GM12878 (cell line): ENCODE measurements at regions not wholly inside any gene's neighbourhood (a gene's known extent, or its start where the extent isn't known, plus 50 kb on each side); places are given as distances from the start of the nearest gene placed in this dataset.
A peak's percentile ranks its signal among the peaks of the same experiment; 100 is the strongest.

ENCODE experiments used
- ATF3 ChIP-seq: IDR thresholded peaks from 2 replicates; pipeline ENCODE4 v1.6.1; 2011; ENCODE audit warnings: low read depth, mild to moderate bottlenecking, low read length, moderate library complexity, borderline replicate concordance; ENCODE audit errors: extremely low read depth
- BCL11A ChIP-seq: IDR thresholded peaks from 2 replicates; pipeline ENCODE4 v1.6.1; 2011; ENCODE audit warnings: low read depth, low read length
- CBX3 ChIP-seq: fragments of 200-600 bp; sonication (generic); IDR thresholded peaks from 2 replicates; pipeline ENCODE4 v1.6.1; 2016; ENCODE audit warnings: low read depth, borderline replicate concordance
- CBX5 ChIP-seq: sonication (generic); IDR thresholded peaks from 2 replicates; pipeline ENCODE4 v1.6.1; 2016; ENCODE audit warnings: low read depth, moderate library complexity, mild to moderate bottlenecking, inconsistent platforms
- CEBPB ChIP-seq, 2 experiments: fragments of 150-350 bp in 1 of 2; IDR thresholded peaks; 2 replicates each; pipeline ENCODE4 v1.6.1; 2012 to 2014; ENCODE audit warnings: low read depth in 2 of 2, low read length in 2 of 2, borderline replicate concordance in 1 of 2, inconsistent platforms in 1 of 2
- CHD4 ChIP-seq: fragments of 200-600 bp; sonication (generic); IDR thresholded peaks from 2 replicates; pipeline ENCODE4 v1.6.1; 2016; ENCODE audit warnings: mild to moderate bottlenecking
- EED ChIP-seq: sonication (generic); IDR thresholded peaks from 2 replicates; pipeline ENCODE4 v1.6.1; 2016; ENCODE audit warnings: antibody characterized with exemption, low read depth
- EZH2 ChIP-seq: IDR thresholded peaks from 2 replicates; pipeline ENCODE4 v1.6.1; 2012; ENCODE audit warnings: low read depth, mild to moderate bottlenecking, control low read depth, inconsistent platforms, low read length, borderline replicate concordance; ENCODE audit not compliant: control insufficient read depth
- HCFC1 ChIP-seq: fragments of 150-350 bp; IDR thresholded peaks from 2 replicates; pipeline ENCODE4 v1.6.1; 2014; ENCODE audit warnings: low read length
- HDAC2 ChIP-seq: fragments of 200-600 bp; sonication (generic); IDR thresholded peaks from 2 replicates; pipeline ENCODE4 v1.6.1; 2017
- JUNB ChIP-seq: IDR thresholded peaks from 2 replicates; pipeline ENCODE4 v1.6.1; 2016; ENCODE audit warnings: antibody characterized with exemption, mild to moderate bottlenecking
- MTA3 ChIP-seq: IDR thresholded peaks from 2 replicates; pipeline ENCODE4 v1.6.1; 2012; ENCODE audit warnings: low read length, inconsistent platforms, borderline replicate concordance
- NFXL1 ChIP-seq: fragments of 450-650 bp; IDR thresholded peaks from 2 replicates; pipeline ENCODE4 v1.6.1; 2017; ENCODE audit warnings: antibody characterized with exemption, mild to moderate bottlenecking, borderline replicate concordance
- NR2F1 ChIP-seq: fragments of 450-650 bp; conservative IDR thresholded peaks from 2 replicates; pipeline ENCODE4 v1.6.1; 2017; ENCODE audit warnings: mild to moderate bottlenecking
- PAX5 ChIP-seq: IDR thresholded peaks from 2 replicates; pipeline ENCODE4 v1.6.1; 2011; ENCODE audit warnings: low read depth, low read length, borderline replicate concordance
- PAX8 ChIP-seq: fragments of 450-650 bp; IDR thresholded peaks from 2 replicates; pipeline ENCODE4 v1.6.1; 2017; ENCODE audit warnings: mild to moderate bottlenecking, moderate library complexity
- POLR2A ChIP-seq: IDR thresholded peaks from 2 replicates; pipeline ENCODE4 v1.6.1; 2011; ENCODE audit warnings: low read depth, mild to moderate bottlenecking, low read length
- PRDM15 ChIP-seq: fragments of 450-650 bp; formaldehyde crosslinking; IDR thresholded peaks from 2 replicates; pipeline ENCODE4 v1.4.0; 2020; ENCODE audit warnings: mild to moderate bottlenecking, moderate library complexity
- RUNX3 ChIP-seq: IDR thresholded peaks from 2 replicates; pipeline ENCODE4 v1.6.1; 2012; ENCODE audit warnings: low read length, inconsistent platforms
- STAT1 ChIP-seq: fragments of 450-650 bp; conservative IDR thresholded peaks from 2 replicates; pipeline ENCODE4 v1.6.1; 2014; ENCODE audit warnings: antibody characterized with exemption, mild to moderate bottlenecking
- TCF7 ChIP-seq: IDR thresholded peaks from 2 replicates; pipeline ENCODE4 v1.6.1; 2014; ENCODE audit warnings: antibody characterized with exemption, borderline replicate concordance
- ZBED1 ChIP-seq: IDR thresholded peaks from 2 replicates; pipeline ENCODE4 v1.6.1; 2016; ENCODE audit warnings: borderline replicate concordance
- TF ChIP-seq, protein P1 (sequence below): fragments of 450-650 bp; IDR thresholded peaks from 2 replicates; pipeline ENCODE4 v1.6.1; 2017; ENCODE audit warnings: mild to moderate bottlenecking
- TF ChIP-seq, protein P2 (sequence below): IDR thresholded peaks from 2 replicates; pipeline ENCODE4 v1.6.1; 2012; ENCODE audit warnings: low read length, inconsistent platforms

DNA sequence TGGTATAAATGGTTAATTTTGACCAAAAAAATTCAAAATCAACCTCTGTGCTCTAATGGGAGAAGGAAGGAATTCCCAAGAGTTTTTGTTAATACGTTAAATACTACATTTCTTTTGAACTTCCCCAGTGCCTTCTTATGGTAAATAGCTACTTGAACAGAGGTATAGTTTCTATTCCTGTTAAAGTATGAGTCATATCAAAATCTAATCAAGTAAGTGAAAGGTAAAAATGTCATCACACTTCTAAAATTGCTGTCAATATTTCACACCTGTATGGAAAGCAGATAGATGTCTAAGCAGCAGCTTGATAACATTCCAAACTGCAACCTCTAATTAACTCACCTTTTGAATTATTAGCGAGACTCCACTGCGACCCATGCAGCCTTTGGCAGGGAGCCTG is 214.1 kb upstream of the MEF2C start (continued):
- TF ChIP-seq, protein P1, sequence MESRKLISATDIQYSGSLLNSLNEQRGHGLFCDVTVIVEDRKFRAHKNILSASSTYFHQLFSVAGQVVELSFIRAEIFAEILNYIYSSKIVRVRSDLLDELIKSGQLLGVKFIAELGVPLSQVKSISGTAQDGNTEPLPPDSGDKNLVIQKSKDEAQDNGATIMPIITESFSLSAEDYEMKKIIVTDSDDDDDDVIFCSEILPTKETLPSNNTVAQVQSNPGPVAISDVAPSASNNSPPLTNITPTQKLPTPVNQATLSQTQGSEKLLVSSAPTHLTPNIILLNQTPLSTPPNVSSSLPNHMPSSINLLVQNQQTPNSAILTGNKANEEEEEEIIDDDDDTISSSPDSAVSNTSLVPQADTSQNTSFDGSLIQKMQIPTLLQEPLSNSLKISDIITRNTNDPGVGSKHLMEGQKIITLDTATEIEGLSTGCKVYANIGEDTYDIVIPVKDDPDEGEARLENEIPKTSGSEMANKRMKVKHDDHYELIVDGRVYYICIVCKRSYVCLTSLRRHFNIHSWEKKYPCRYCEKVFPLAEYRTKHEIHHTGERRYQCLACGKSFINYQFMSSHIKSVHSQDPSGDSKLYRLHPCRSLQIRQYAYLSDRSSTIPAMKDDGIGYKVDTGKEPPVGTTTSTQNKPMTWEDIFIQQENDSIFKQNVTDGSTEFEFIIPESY: no peak; the same call in 1 of the 2 replicates
- 0 out of 2 replicates have a peak, but pooled peaks have one; percentile 35 for TF ChIP-seq BCL11A
- no peak; the same call in 1 of the 2 replicates for TF ChIP-seq CBX5
- no peak for TF ChIP-seq PAX5
- no peak for TF ChIP-seq EZH2
- no peak for TF ChIP-seq CBX3
- TF ChIP-seq MTA3: no peak
- TF ChIP-seq CHD4: no peak
- TF ChIP-seq ATF3: no peak
- TF ChIP-seq, protein P2, sequence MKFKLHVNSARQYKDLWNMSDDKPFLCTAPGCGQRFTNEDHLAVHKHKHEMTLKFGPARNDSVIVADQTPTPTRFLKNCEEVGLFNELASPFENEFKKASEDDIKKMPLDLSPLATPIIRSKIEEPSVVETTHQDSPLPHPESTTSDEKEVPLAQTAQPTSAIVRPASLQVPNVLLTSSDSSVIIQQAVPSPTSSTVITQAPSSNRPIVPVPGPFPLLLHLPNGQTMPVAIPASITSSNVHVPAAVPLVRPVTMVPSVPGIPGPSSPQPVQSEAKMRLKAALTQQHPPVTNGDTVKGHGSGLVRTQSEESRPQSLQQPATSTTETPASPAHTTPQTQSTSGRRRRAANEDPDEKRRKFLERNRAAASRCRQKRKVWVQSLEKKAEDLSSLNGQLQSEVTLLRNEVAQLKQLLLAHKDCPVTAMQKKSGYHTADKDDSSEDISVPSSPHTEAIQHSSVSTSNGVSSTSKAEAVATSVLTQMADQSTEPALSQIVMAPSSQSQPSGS: peak; percentile 82; the same call in 1 of the 2 replicates
- TF ChIP-seq NR2F1: peak; percentile 82
- TF ChIP-seq CEBPB (IDR thresholded peaks at IDR 0.05; ENCODE audit: borderline replicate concordance in 1 of 2, low read depth in 2 of 2, low read length in 2 of 2): no peak
- peak; percentile 65; the same call in 1 of the 2 replicates for TF ChIP-seq ZBED1
- no peak for TF ChIP-seq POLR2A
- TF ChIP-seq TCF7: peak; percentile 10; the same call in 1 of the 2 replicates
- TF ChIP-seq PRDM15: no peak
- TF ChIP-seq STAT1: no peak
- TF ChIP-seq JUNB: peak; percentile 85
- TF ChIP-seq RUNX3: peak; percentile 39; the same call in 1 of the 2 replicates
- TF ChIP-seq HCFC1: no peak
- TF ChIP-seq EED: no peak
- TF ChIP-seq NFXL1: no peak
- TF ChIP-seq HDAC2: no peak
- TF ChIP-seq PAX8: no peak
